SK-N-MC (cell line): ENCODE measurements at regions not wholly inside any gene's neighbourhood (a gene's known extent, or its start where the extent isn't known, plus 50 kb on each side); places are given as distances from the start of the nearest gene placed in this dataset.

ENCODE experiments used
- EZH2 ChIP-seq: fragments of 200-600 bp; sonication (generic); IDR thresholded peaks from one replicate; pipeline ENCODE4 v1.6.1; 2017; ENCODE audit warnings: antibody characterized with exemption
- FOXP2 ChIP-seq: optimal IDR thresholded peaks from 2 replicates; pipeline ENCODE3; 2011; ENCODE audit warnings: mild to moderate bottlenecking, moderate library complexity; ENCODE audit not compliant: insufficient read depth; ENCODE audit errors: extremely low read length, control extremely low read depth

GRCh38 chr10:128277267-128277840, 151.1 kb upstream of the MKI67 start:
- no peak for TF ChIP-seq EZH2
- TF ChIP-seq FOXP2, result no peak
